ENCODE measurements at regions not wholly inside any gene's neighbourhood (a gene's known extent, or its start where the extent isn't known, plus 50 kb on each side); places are given as distances from the start of the nearest gene placed in this dataset.

DNA sequence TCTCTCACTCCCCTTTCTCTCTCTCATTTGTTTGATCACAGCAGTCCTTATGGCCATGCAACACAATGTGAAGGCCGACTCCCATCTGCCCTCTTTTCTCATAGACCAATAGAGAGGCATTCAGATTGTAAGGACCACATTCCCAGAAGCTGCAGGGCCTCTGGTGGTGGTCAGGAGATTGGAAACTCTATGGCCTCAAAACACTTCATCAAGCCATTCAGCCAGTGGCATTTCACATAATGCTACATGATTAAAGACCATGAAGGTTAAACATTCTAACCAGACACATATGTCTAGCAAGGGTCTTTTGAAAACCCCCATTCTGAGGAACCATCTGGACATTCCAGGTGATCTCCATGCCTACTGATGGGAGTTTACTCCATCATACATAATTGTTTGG, 769.5 kb upstream of the CXADR start:
- DNase-seq: no peak
- H3K9me3 ChIP-seq: no peaks in the 10 kb centered on the region
- H3K4me3 ChIP-seq: no peak overlapping the region
- intact Hi-C loops (cut with DNase I): no loop called here
- H3K4me1 ChIP-seq: peaks cover 0 to 8% (median 0%) of the 10 kb centered on the region in 9 donors
- 86 to 93% methylated on average over 1 of the region's 1 CpG for WGBS, 2 donors
- H3K27me3 ChIP-seq: no peaks in the 10 kb centered on the region
- TF ChIP-seq, protein P1, sequence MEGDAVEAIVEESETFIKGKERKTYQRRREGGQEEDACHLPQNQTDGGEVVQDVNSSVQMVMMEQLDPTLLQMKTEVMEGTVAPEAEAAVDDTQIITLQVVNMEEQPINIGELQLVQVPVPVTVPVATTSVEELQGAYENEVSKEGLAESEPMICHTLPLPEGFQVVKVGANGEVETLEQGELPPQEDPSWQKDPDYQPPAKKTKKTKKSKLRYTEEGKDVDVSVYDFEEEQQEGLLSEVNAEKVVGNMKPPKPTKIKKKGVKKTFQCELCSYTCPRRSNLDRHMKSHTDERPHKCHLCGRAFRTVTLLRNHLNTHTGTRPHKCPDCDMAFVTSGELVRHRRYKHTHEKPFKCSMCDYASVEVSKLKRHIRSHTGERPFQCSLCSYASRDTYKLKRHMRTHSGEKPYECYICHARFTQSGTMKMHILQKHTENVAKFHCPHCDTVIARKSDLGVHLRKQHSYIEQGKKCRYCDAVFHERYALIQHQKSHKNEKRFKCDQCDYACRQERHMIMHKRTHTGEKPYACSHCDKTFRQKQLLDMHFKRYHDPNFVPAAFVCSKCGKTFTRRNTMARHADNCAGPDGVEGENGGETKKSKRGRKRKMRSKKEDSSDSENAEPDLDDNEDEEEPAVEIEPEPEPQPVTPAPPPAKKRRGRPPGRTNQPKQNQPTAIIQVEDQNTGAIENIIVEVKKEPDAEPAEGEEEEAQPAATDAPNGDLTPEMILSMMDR (IDR thresholded peaks at IDR 0.05): no peak
- H3K27ac ChIP-seq: peak overlapping the region in 2 of 10 donors; percentile 4 to 46
- H3K36me3 ChIP-seq: no peaks in the 10 kb centered on the region
- ATAC-seq: no peak

DNA sequence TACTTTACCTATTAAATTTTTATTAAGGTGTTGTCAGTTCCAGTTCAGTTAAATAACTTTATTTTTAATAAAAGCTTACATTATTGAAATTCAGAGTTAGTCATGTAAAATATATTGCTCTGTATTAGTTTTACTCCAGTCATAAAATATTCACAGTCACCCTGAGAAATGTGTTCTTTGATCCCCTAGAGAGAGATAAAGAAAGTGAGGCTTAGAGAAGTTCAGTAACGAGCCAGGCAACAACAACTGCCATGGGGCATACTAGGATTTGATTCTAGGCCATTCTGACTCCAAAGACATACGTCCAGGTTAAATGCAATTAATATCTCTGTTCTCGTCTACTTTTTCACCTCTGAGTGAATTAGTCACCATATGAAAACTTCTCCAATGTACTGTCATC, 761.9 kb upstream of the CXADR start:
- H3K36me3 ChIP-seq: no peaks in the 10 kb centered on the region
- TF ChIP-seq, protein P1 (IDR thresholded peaks at IDR 0.05): no peak
- peaks cover 0 to 10% (median 0%) of the 10 kb centered on the region in 11 donors for H3K9me3 ChIP-seq
- 78% methylated on average over 3 of the region's 3 CpGs for WGBS, 2 donors
- ATAC-seq: no peak
- H3K27me3 ChIP-seq: no peaks in the 10 kb centered on the region
- no peak overlapping the region for H3K27ac ChIP-seq
- no peaks in the 10 kb centered on the region for H3K4me1 ChIP-seq
- H3K4me3 ChIP-seq: no peak overlapping the region
- intact Hi-C loops (cut with DNase I): no loop called here
- DNase-seq: no peak

DNA sequence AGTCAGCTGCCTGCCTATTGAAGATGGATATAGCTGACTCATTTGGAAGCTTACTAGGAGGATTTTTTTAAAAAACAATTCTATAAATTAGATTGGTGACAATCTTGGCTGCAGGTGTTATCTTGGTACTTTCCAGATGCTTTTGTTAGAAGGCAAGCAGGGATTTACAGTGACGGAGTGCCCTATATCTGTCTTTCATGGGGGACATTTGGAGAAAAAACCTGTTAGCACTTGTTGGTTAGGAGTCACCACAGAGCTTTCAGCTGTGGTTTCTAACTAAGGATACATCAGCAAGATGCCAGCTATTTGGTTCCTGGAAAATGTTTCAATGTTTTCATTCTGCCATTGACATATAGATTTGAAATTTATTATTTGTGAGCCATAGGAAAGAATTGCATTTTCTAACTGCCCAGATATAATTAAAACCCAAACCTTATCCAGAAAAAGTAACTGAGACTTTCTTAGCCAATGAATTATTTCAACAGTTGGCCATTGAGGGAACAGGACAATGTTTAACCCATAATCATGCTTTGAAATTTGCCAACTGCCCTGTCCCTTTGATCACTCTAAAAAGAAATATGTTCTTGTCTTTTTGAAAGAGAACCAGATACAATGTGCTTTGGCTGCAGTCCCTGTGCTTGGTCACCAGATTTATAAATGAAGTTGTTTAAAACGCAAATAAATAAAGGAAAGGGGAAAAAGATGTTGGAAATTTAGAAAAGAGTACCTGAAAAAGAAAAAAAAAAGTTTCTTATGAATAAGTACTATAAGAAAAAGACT, 761.0 kb upstream of the CXADR start:
- Histone ChIP-seq H3K4me1 (no peaks in the 10 kb centered on the region), H3K36me3 (no peaks in the 10 kb centered on the region), H3K4me3 (no peak overlapping the region), H3K27me3 (no peaks in the 10 kb centered on the region), H3K9me3 (peaks cover 0 to 13% (median 0%) of the 10 kb centered on the region in 11 donors), H3K27ac (no peak overlapping the region)
- ATAC-seq: no peak
- DNase-seq: no peak
- WGBS, 2 donors: 57 to 72% methylated on average over 2 of the region's 2 CpGs
- intact Hi-C loops (cut with DNase I): no loop called here
- TF ChIP-seq, protein P1 (IDR thresholded peaks at IDR 0.05): no peak

DNA sequence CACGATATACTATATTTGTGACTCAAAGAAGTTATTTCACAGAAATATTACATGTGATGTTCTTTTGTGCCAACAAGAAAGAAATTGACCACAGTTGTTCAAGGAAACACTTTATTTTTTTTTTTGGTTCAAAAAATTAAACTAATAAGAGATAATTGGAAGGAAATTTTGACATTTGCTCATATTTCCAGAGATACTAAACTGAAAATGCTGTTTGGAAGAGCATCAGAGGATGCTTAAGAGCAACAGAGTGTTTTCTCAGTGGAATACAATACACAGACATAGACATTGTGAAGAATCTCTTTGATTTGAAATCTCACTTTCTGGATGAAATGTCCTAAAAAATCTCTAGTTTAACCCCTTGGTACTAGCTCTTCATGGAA, 760.4 kb upstream of the CXADR start:
- DNase-seq: no peak
- TF ChIP-seq, protein P1 (IDR thresholded peaks at IDR 0.05): no peak
- no peak for ATAC-seq
- WGBS, 2 donors: 76 to 86% methylated on average over 1 of the region's 1 CpG
- no peaks in the 10 kb centered on the region for H3K27me3 ChIP-seq
- H3K4me3 ChIP-seq: no peak overlapping the region
- H3K27ac ChIP-seq: no peak overlapping the region
- intact Hi-C loops (cut with DNase I): no loop called here
- no peaks in the 10 kb centered on the region for H3K36me3 ChIP-seq
- no peaks in the 10 kb centered on the region for H3K4me1 ChIP-seq
- H3K9me3 ChIP-seq: peaks cover 0 to 13% (median 0%) of the 10 kb centered on the region in 11 donors
